ENCODE measurements at regions not wholly inside any gene's neighbourhood (a gene's known extent, or its start where the extent isn't known, plus 50 kb on each side); places are given as distances from the start of the nearest gene placed in this dataset.

- Histone ChIP-seq H3K9ac (ENCODE audit: insufficient read depth, low read length) (peak overlapping the region; percentile 90), H3K36me3 (ENCODE audit: control insufficient read depth, insufficient read depth, low read length) (peaks cover 12% of the 10 kb centered on the region), H3K27me3 (ENCODE audit: control insufficient read depth, insufficient read depth, low read length) (no peaks in the 10 kb centered on the region), H3K79me2 (ENCODE audit: control insufficient read depth, insufficient read depth, low read length) (no peaks in the 10 kb centered on the region), H2AFZ (ENCODE audit: low read length) (no peak overlapping the region), H3K4me3 (replicated peaks in 1 of 4; ENCODE audit: control extremely low read depth in 1 of 4, insufficient read depth in 1 of 4, low read depth in 3 of 4, low read length in 4 of 4) (peak overlapping the region in 2 of 4 experiments; percentile 19 to 33), H4K20me1 (ENCODE audit: control insufficient read depth, extremely low read depth, insufficient read depth, low read length) (no peaks in the 10 kb centered on the region), H3K4me2 (ENCODE audit: extremely low read depth, insufficient read depth, low read length) (peak overlapping the region; percentile 55), H3K9me3 (ENCODE audit: control insufficient read depth, insufficient read depth, low read depth, low read length) (no peaks in the 10 kb centered on the region), H3K4me1 (ENCODE audit: control insufficient read depth, extremely low read depth, insufficient read depth, low read length) (peaks cover 32% of the 10 kb centered on the region), H3K27ac (ENCODE audit: insufficient read depth, low read length) (peak overlapping the region; percentile 98)
- peak; percentile 97 to 98 for DNase-seq (ENCODE audit: low read depth in 2 of 2)
- TF ChIP-seq EZH2 (IDR thresholded peaks at IDR 0.05; ENCODE audit: low read length, missing control alignments) (no peak), CTCF (conservative IDR thresholded peaks at IDR 0.05 in 1 of 2, IDR thresholded peaks at IDR 0.05 in 1 of 2; ENCODE audit: low read depth in 1 of 2, low read length in 2 of 2) (no peak)
These were observed 128.0 kb downstream of the RFLNA start for GRCh38 chr12:124422570-124423523.

- DNase-seq (ENCODE audit: low read depth in 2 of 2), result peak in 1 of 2 donors; percentile 42
- Histone ChIP-seq H3K4me1 (ENCODE audit: control insufficient read depth, extremely low read depth, insufficient read depth, low read length) (peaks cover 28% of the 10 kb centered on the region), H2AFZ (ENCODE audit: low read length) (no peak overlapping the region), H3K79me2 (ENCODE audit: control insufficient read depth, insufficient read depth, low read length) (no peaks in the 10 kb centered on the region), H3K4me3 (replicated peaks in 1 of 4; ENCODE audit: control extremely low read depth in 1 of 4, insufficient read depth in 1 of 4, low read depth in 3 of 4, low read length in 4 of 4) (peak overlapping the region in 1 of 4 experiments; percentile 19), H3K36me3 (ENCODE audit: control insufficient read depth, insufficient read depth, low read length) (peaks cover 12% of the 10 kb centered on the region), H3K27ac (ENCODE audit: insufficient read depth, low read length) (peak overlapping the region; percentile 98), H3K9me3 (ENCODE audit: control insufficient read depth, insufficient read depth, low read depth, low read length) (no peaks in the 10 kb centered on the region), H3K9ac (ENCODE audit: insufficient read depth, low read length) (peak overlapping the region; percentile 71), H4K20me1 (ENCODE audit: control insufficient read depth, extremely low read depth, insufficient read depth, low read length) (no peaks in the 10 kb centered on the region), H3K27me3 (ENCODE audit: control insufficient read depth, insufficient read depth, low read length) (no peaks in the 10 kb centered on the region), H3K4me2 (ENCODE audit: extremely low read depth, insufficient read depth, low read length) (peak overlapping the region; percentile 55)
- TF ChIP-seq CTCF (conservative IDR thresholded peaks at IDR 0.05 in 1 of 2, IDR thresholded peaks at IDR 0.05 in 1 of 2; ENCODE audit: low read depth in 1 of 2, low read length in 2 of 2) (no peak), EZH2 (IDR thresholded peaks at IDR 0.05; ENCODE audit: low read length, missing control alignments) (no peak)
These were observed 127.3 kb downstream of the RFLNA start for GRCh38 chr12:124422142-124422569.

GRCh38 chr12:124420996-124421674 is 126.2 kb downstream of the RFLNA start:
- Histone ChIP-seq H3K4me3 (replicated peaks in 1 of 4; ENCODE audit: control extremely low read depth in 1 of 4, insufficient read depth in 1 of 4, low read depth in 3 of 4, low read length in 4 of 4) (no peak overlapping the region), H2AFZ (ENCODE audit: low read length) (no peak overlapping the region), H3K36me3 (ENCODE audit: control insufficient read depth, insufficient read depth, low read length) (peaks cover 12% of the 10 kb centered on the region), H3K27ac (ENCODE audit: insufficient read depth, low read length) (peak overlapping the region; percentile 51), H3K9ac (ENCODE audit: insufficient read depth, low read length) (peak overlapping the region; percentile 45), H4K20me1 (ENCODE audit: control insufficient read depth, extremely low read depth, insufficient read depth, low read length) (no peaks in the 10 kb centered on the region), H3K4me1 (ENCODE audit: control insufficient read depth, extremely low read depth, insufficient read depth, low read length) (peaks cover 28% of the 10 kb centered on the region), H3K9me3 (ENCODE audit: control insufficient read depth, insufficient read depth, low read depth, low read length) (no peaks in the 10 kb centered on the region), H3K79me2 (ENCODE audit: control insufficient read depth, insufficient read depth, low read length) (no peaks in the 10 kb centered on the region), H3K27me3 (ENCODE audit: control insufficient read depth, insufficient read depth, low read length) (no peaks in the 10 kb centered on the region), H3K4me2 (ENCODE audit: extremely low read depth, insufficient read depth, low read length) (no peak overlapping the region)
- TF ChIP-seq EZH2 (IDR thresholded peaks at IDR 0.05; ENCODE audit: low read length, missing control alignments) (no peak), CTCF (conservative IDR thresholded peaks at IDR 0.05 in 1 of 2, IDR thresholded peaks at IDR 0.05 in 1 of 2; ENCODE audit: low read depth in 1 of 2, low read length in 2 of 2) (no peak)
- no peak for DNase-seq (ENCODE audit: low read depth in 2 of 2)

Data from fibroblast of lung (primary cell).